ENCODE measurements at regions not wholly inside any gene's neighbourhood (a gene's known extent, or its start where the extent isn't known, plus 50 kb on each side); places are given as distances from the start of the nearest gene placed in this dataset.

DNA sequence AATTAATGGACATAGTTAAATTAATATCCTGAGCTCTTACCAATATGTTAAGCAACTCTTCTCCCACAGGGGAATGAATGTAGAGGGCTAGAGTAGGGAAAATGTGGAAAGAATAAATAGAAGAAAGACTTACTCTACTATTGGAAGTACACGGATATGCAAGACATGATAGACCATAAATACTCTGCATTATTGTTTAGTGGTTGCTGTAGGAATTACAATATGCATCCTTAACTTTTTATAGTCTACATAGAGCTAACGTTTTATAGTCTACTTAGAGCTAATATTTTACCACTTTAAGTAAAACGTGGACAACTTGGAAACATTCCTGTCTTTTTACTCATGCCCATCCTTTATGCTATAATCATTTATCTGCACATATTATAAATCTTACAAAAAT is 163.8 kb upstream of the GALNT5 start:
- TF ChIP-seq GATA2 (IDR thresholded peaks at IDR 0.05; ENCODE audit: insufficient read depth, insufficient read length, low read depth, low read length) (no peak), POLR2AphosphoS5 (IDR thresholded peaks at IDR 0.05; ENCODE audit: insufficient read depth, low read depth, low read length) (no peak), EZH2 (IDR thresholded peaks at IDR 0.05; ENCODE audit: borderline replicate concordance, low read depth, low read length, severe bottlenecking) (no peak)
- TF ChIP-seq, protein P1, sequence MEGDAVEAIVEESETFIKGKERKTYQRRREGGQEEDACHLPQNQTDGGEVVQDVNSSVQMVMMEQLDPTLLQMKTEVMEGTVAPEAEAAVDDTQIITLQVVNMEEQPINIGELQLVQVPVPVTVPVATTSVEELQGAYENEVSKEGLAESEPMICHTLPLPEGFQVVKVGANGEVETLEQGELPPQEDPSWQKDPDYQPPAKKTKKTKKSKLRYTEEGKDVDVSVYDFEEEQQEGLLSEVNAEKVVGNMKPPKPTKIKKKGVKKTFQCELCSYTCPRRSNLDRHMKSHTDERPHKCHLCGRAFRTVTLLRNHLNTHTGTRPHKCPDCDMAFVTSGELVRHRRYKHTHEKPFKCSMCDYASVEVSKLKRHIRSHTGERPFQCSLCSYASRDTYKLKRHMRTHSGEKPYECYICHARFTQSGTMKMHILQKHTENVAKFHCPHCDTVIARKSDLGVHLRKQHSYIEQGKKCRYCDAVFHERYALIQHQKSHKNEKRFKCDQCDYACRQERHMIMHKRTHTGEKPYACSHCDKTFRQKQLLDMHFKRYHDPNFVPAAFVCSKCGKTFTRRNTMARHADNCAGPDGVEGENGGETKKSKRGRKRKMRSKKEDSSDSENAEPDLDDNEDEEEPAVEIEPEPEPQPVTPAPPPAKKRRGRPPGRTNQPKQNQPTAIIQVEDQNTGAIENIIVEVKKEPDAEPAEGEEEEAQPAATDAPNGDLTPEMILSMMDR (IDR thresholded peaks at IDR 0.05; ENCODE audit: extremely low read depth in 1 of 2, insufficient read depth in 1 of 2, low read depth in 1 of 2, low read length in 2 of 2) = no peak

All from endothelial cell of umbilical vein (primary cell).